ENCODE measurements at regions not wholly inside any gene's neighbourhood (a gene's known extent, or its start where the extent isn't known, plus 50 kb on each side); places are given as distances from the start of the nearest gene placed in this dataset.

- no TSS peak for BruUV-seq (replicated peaks)
- Histone ChIP-seq H3K36me3 (ENCODE audit: control insufficient read depth in 2 of 2, insufficient read depth in 2 of 2, low read length in 1 of 2) (no peaks in the 10 kb centered on the region), H4K20me1 (ENCODE audit: control insufficient read depth, insufficient read depth) (no peaks in the 10 kb centered on the region), H3K27ac (ENCODE audit: control insufficient read depth, insufficient read depth) (no peak overlapping the region), H3K27me3 (replicated peaks in 1 of 2; ENCODE audit: control insufficient read depth in 2 of 2, insufficient read depth in 2 of 2, low read length in 1 of 2) (no peaks in the 10 kb centered on the region; a peak in 1 of 4 replicates), H3K4me3 (no peak overlapping the region), H3K9me3 (replicated peaks; ENCODE audit: control insufficient read depth, insufficient read depth, low read length) (no peaks in the 10 kb centered on the region), H3K4me1 (ENCODE audit: control insufficient read depth, insufficient read depth, low read length) (no peaks in the 10 kb centered on the region), H3K9ac (ENCODE audit: control insufficient read depth, insufficient read depth, low read length) (no peak overlapping the region), H3K4me2 (ENCODE audit: control insufficient read depth, insufficient read depth) (no peak overlapping the region), H2AFZ (ENCODE audit: control insufficient read depth, low read depth, low read length) (no peak overlapping the region), H3K79me2 (ENCODE audit: control insufficient read depth, insufficient read depth, low read length) (no peaks in the 10 kb centered on the region)
- CTCF ChIA-PET: no interaction called here
- no peak for DNase-seq (ENCODE audit: low read depth, low spot score)
- no peak for ATAC-seq
- WGBS (ENCODE audit: insufficient coverage, insufficient replicate concordance, low lambda C conversion rate, missing lambda C conversion rate): 48% methylated on average over 15 of the region's 15 CpGs
- RAD21 ChIA-PET (ENCODE audit: unreplicated experiment): no interaction called here
- SMC1A ChIA-PET (ENCODE audit: uncharacterized antibody, unreplicated experiment): no interaction called here
- no peak for FAIRE-seq
- intact Hi-C loops (cut with micrococcal nuclease; ENCODE audit: unreplicated experiment): no loop called here
- no peak for TF ChIP-seq PAX8 (IDR thresholded peaks at IDR 0.05)
- TF ChIP-seq ESRRA (IDR thresholded peaks at IDR 0.05; ENCODE audit: low read length): no peak
- no peak for TF ChIP-seq RELB (IDR thresholded peaks at IDR 0.05; ENCODE audit: low read depth)
- no peak for TF ChIP-seq CHD1 (IDR thresholded peaks at IDR 0.05; ENCODE audit: low read depth, low read length)
- TF ChIP-seq BACH1 (IDR thresholded peaks at IDR 0.05; ENCODE audit: borderline replicate concordance): no peak
- TF ChIP-seq BRCA1 (IDR thresholded peaks at IDR 0.05; ENCODE audit: low read depth, low read length): no peak
- TF ChIP-seq YY1 (IDR thresholded peaks at IDR 0.05; ENCODE audit: low read depth, low read length): no peak
- TF ChIP-seq NFXL1 (IDR thresholded peaks at IDR 0.05; ENCODE audit: borderline replicate concordance): no peak
- no peak for TF ChIP-seq NR2C1 (IDR thresholded peaks at IDR 0.05)
- TF ChIP-seq POLR2AphosphoS5 (IDR thresholded peaks at IDR 0.05; ENCODE audit: low read length): no peak
- TF ChIP-seq IRF4 (IDR thresholded peaks at IDR 0.05; ENCODE audit: low read depth, low read length): no peak
- no peak for TF ChIP-seq SIX5 (IDR thresholded peaks at IDR 0.05; ENCODE audit: low read depth, low read length, severe bottlenecking)
- TF ChIP-seq ATF3 (IDR thresholded peaks at IDR 0.05; ENCODE audit: borderline replicate concordance, extremely low read depth, low read depth, low read length): no peak
- no peak for TF ChIP-seq SREBF1 (IDR thresholded peaks at IDR 0.05; ENCODE audit: low read length)
- TF ChIP-seq NFYB (IDR thresholded peaks at IDR 0.05; ENCODE audit: insufficient read depth, low read depth, low read length): no peak
- no peak for TF ChIP-seq E2F8 (IDR thresholded peaks at IDR 0.05; ENCODE audit: low read depth, partially characterized antibody)
- POLR2A ChIA-PET: no interaction called here
- in situ Hi-C loops (cut with MboI): no loop called here
Observed at GRCh38 chr1:29824511-29825273, 588.4 kb downstream of the PTPRU start.
